NB4 (cell line): ENCODE measurements at regions not wholly inside any gene's neighbourhood (a gene's known extent, or its start where the extent isn't known, plus 50 kb on each side); places are given as distances from the start of the nearest gene placed in this dataset.

Source experiments
- DNase-seq: peaks from one replicate; pipeline ENCODE4 v3.0.0; 2010; ENCODE audit warnings: low read depth
- H3K4me3 ChIP-seq: one replicate; pipeline ENCODE4 v1.5.1; 2011; ENCODE audit warnings: mild to moderate bottlenecking, low read depth, low read length, moderate library complexity
- CTCF ChIP-seq: IDR thresholded peaks from one replicate; pipeline ENCODE4 v1.5.1; 2012; ENCODE audit warnings: low read depth, low read length
- MAX ChIP-seq: IDR thresholded peaks from 2 replicates; pipeline ENCODE4 v1.6.1; 2011; ENCODE audit warnings: low read depth, low read length
- MYC ChIP-seq: IDR thresholded peaks from 2 replicates; pipeline ENCODE4 v1.6.1; 2011; ENCODE audit warnings: low read depth, low read length
- POLR2A ChIP-seq: IDR thresholded peaks from 2 replicates; pipeline ENCODE4 v1.6.1; 2011; ENCODE audit warnings: mild to moderate bottlenecking; ENCODE audit not compliant: insufficient read length; ENCODE audit errors: extremely low read depth

- no peak overlapping the region for H3K4me3 ChIP-seq
- DNase-seq, result no peak
- TF ChIP-seq CTCF (no peak), MAX (no peak)
Measured at GRCh38 chrX:66328950-66329596, 165.0 kb downstream of the HEPH start.

- H3K4me3 ChIP-seq, result no peak overlapping the region
- no peak for TF ChIP-seq MAX
- no peak for TF ChIP-seq CTCF
- no peak for TF ChIP-seq MYC
- no peak for TF ChIP-seq POLR2A
- no peak for DNase-seq
Measured at GRCh38 chrX:66360894-66361293, 196.8 kb downstream of the HEPH start.

- TF ChIP-seq CTCF (no peak), POLR2A (no peak), MYC (no peak), MAX (no peak)
- no peak for DNase-seq
- H3K4me3 ChIP-seq, result no peak overlapping the region
Measured at GRCh38 chrX:66384722-66385121, 220.7 kb downstream of the HEPH start.

- no peak for DNase-seq
- TF ChIP-seq MAX (no peak), MYC (no peak), POLR2A (no peak), CTCF (no peak)
- no peak overlapping the region for H3K4me3 ChIP-seq
Measured at GRCh38 chrX:66399273-66399672, 235.2 kb downstream of the HEPH start.

- DNase-seq, result no peak
- H3K4me3 ChIP-seq, result no peak overlapping the region
- no peak for TF ChIP-seq POLR2A
- TF ChIP-seq CTCF, result no peak
- no peak for TF ChIP-seq MAX
- TF ChIP-seq MYC, result no peak
Measured at GRCh38 chrX:66402165-66402564, 236.7 kb downstream of the EDA2R start.

- H3K4me3 ChIP-seq, result no peak overlapping the region
- DNase-seq, result peak; percentile 38
- TF ChIP-seq MYC, result no peak
- TF ChIP-seq MAX, result no peak
- TF ChIP-seq CTCF, result no peak
- no peak for TF ChIP-seq POLR2A
Measured at GRCh38 chrX:66408507-66408906, 230.4 kb downstream of the EDA2R start.
